B cell (primary cell): ENCODE measurements at regions not wholly inside any gene's neighbourhood (a gene's known extent, or its start where the extent isn't known, plus 50 kb on each side); places are given as distances from the start of the nearest gene placed in this dataset.

Experiments
- CTCF ChIP-seq: fragments of 200-600 bp; IDR thresholded peaks from one replicate; pipeline ENCODE4 v1.8.0; 2022; ENCODE audit warnings: antibody characterized with exemption, mild to moderate bottlenecking
- EZH2 ChIP-seq: IDR thresholded peaks from 2 replicates; pipeline ENCODE4 v1.6.1; 2012; ENCODE audit warnings: borderline replicate concordance, low read depth, mild to moderate bottlenecking, moderate library complexity, low read length; ENCODE audit not compliant: insufficient read depth, poor library complexity, severe bottlenecking

- TF ChIP-seq CTCF, result no peak
- no peak for TF ChIP-seq EZH2
Measured at GRCh38 chr3:147008458-147008857, 397.9 kb downstream of the ZIC4 start.
